ENCODE measurements at regions not wholly inside any gene's neighbourhood (a gene's known extent, or its start where the extent isn't known, plus 50 kb on each side); places are given as distances from the start of the nearest gene placed in this dataset.
"Not testable (repeated sequence)": the region's sequence is repeated elsewhere in the genome, so short reads cannot be mapped to it uniquely, and the experiment has no call there.

GRCh38 chr7:109873296-109873695 lies 1217.6 kb upstream of the LRRN3 start:
- peaks cover 3% of the 10 kb centered on the region for H3K27me3 Mint-ChIP-seq
- intact Hi-C loops (cut with DNase I, micrococcal nuclease) = no loop called here
- CTCF ChIA-PET = interaction anchor here (1.6 kb wide), 1 partner anchor 9 kb away, joined by 4 read pairs; no protein-coding TSS in a partner anchor
- no peak for ATAC-seq
- no peaks in the 10 kb centered on the region for H3K36me3 Mint-ChIP-seq (ENCODE audit: low read depth)
- H3K4me1 Mint-ChIP-seq = no peaks in the 10 kb centered on the region
- H3K4me3 Mint-ChIP-seq = no peak overlapping the region
- no peak overlapping the region for H3K27ac Mint-ChIP-seq
- POLR2A ChIA-PET = no interaction called here
- no peak for DNase-seq
- H3K9me3 Mint-ChIP-seq (ENCODE audit: low read depth) = no peaks in the 10 kb centered on the region

- no peaks in the 10 kb centered on the region for H3K9me3 Mint-ChIP-seq (ENCODE audit: low read depth)
- H3K27ac Mint-ChIP-seq = no peak overlapping the region
- H3K4me3 Mint-ChIP-seq = no peak overlapping the region
- ChIA-PET POLR2A (no interaction called here), CTCF (no interaction called here)
- ATAC-seq = no peak
- intact Hi-C loops (cut with DNase I, micrococcal nuclease) = no loop called here
- no peaks in the 10 kb centered on the region for H3K27me3 Mint-ChIP-seq
- no peaks in the 10 kb centered on the region for H3K36me3 Mint-ChIP-seq (ENCODE audit: low read depth)
- H3K4me1 Mint-ChIP-seq = no peaks in the 10 kb centered on the region
- no peak for DNase-seq
Measured at GRCh38 chr7:109879287-109879828, 1211.6 kb upstream of the LRRN3 start.

- ATAC-seq = no peak
- POLR2A ChIA-PET = no interaction called here
- Mint-ChIP-seq H3K27me3 (no peaks in the 10 kb centered on the region), H3K27ac (no peak overlapping the region), H3K9me3 (ENCODE audit: low read depth) (no peaks in the 10 kb centered on the region), H3K4me1 (no peaks in the 10 kb centered on the region), H3K36me3 (ENCODE audit: low read depth) (no peaks in the 10 kb centered on the region), H3K4me3 (no peak overlapping the region)
- CTCF ChIA-PET = no interaction called here
- DNase-seq = no peak
- intact Hi-C loops (cut with DNase I, micrococcal nuclease) = no loop called here
Measured at GRCh38 chr7:109890622-109891021, 1200.3 kb upstream of the LRRN3 start.

- no peaks in the 10 kb centered on the region for H3K9me3 Mint-ChIP-seq (ENCODE audit: low read depth)
- H3K27ac Mint-ChIP-seq = no peak overlapping the region
- no peaks in the 10 kb centered on the region for H3K4me1 Mint-ChIP-seq
- intact Hi-C loops (cut with DNase I, micrococcal nuclease) = no loop called here
- ATAC-seq (no peak), DNase-seq (no peak)
- ChIA-PET POLR2A (no interaction called here), CTCF (no interaction called here)
- no peak overlapping the region for H3K4me3 Mint-ChIP-seq
- H3K27me3 Mint-ChIP-seq = no peaks in the 10 kb centered on the region
- H3K36me3 Mint-ChIP-seq (ENCODE audit: low read depth) = no peaks in the 10 kb centered on the region
Measured at GRCh38 chr7:109893231-109893630, 1197.7 kb upstream of the LRRN3 start.

GRCh38 chr7:109895536-109895935 lies 1195.4 kb upstream of the LRRN3 start:
- Mint-ChIP-seq H3K27ac (no peak overlapping the region), H3K36me3 (ENCODE audit: low read depth) (no peaks in the 10 kb centered on the region), H3K4me3 (no peak overlapping the region), H3K27me3 (no peaks in the 10 kb centered on the region), H3K4me1 (no peaks in the 10 kb centered on the region), H3K9me3 (ENCODE audit: low read depth) (no peaks in the 10 kb centered on the region)
- DNase-seq = no peak
- no peak for ATAC-seq
- POLR2A ChIA-PET = interaction anchor here (0.6 kb wide), 1 partner anchor 1404 kb away, joined by 4 read pairs; no protein-coding TSS in a partner anchor
- CTCF ChIA-PET = interaction anchor here (0.7 kb wide), 1 partner anchor 32 kb away, joined by 3 read pairs; no protein-coding TSS in a partner anchor
- intact Hi-C loops (cut with DNase I, micrococcal nuclease) = no loop called here

GRCh38 chr7:109901926-109902325 lies 1189.0 kb upstream of the LRRN3 start:
- intact Hi-C loops (cut with DNase I, micrococcal nuclease) = no loop called here
- ChIA-PET CTCF (no interaction called here), POLR2A (no interaction called here)
- Mint-ChIP-seq H3K4me1 (no peaks in the 10 kb centered on the region), H3K27ac (no peak overlapping the region), H3K9me3 (ENCODE audit: low read depth) (no peaks in the 10 kb centered on the region), H3K4me3 (no peak overlapping the region), H3K27me3 (no peaks in the 10 kb centered on the region), H3K36me3 (ENCODE audit: low read depth) (no peaks in the 10 kb centered on the region)
- no peak for DNase-seq
- ATAC-seq = no peak

GRCh38 chr7:109905368-109906065 lies 1185.4 kb upstream of the LRRN3 start:
- H3K36me3 Mint-ChIP-seq (ENCODE audit: low read depth); ATAC-seq; DNase-seq; intact Hi-C loops (cut with DNase I, micrococcal nuclease); H3K27me3 Mint-ChIP-seq; H3K4me3 Mint-ChIP-seq; POLR2A ChIA-PET; H3K9me3 Mint-ChIP-seq (ENCODE audit: low read depth); H3K4me1 Mint-ChIP-seq; H3K27ac Mint-ChIP-seq; CTCF ChIA-PET: not testable (repeated sequence)

- no peaks in the 10 kb centered on the region for H3K27me3 Mint-ChIP-seq
- DNase-seq (no peak), ATAC-seq (no peak)
- no peak overlapping the region for H3K27ac Mint-ChIP-seq
- H3K4me1 Mint-ChIP-seq = no peaks in the 10 kb centered on the region
- POLR2A ChIA-PET = no interaction called here
- no peak overlapping the region for H3K4me3 Mint-ChIP-seq
- CTCF ChIA-PET = no interaction called here
- intact Hi-C loops (cut with DNase I, micrococcal nuclease) = no loop called here
- H3K36me3 Mint-ChIP-seq (ENCODE audit: low read depth) = no peaks in the 10 kb centered on the region
- H3K9me3 Mint-ChIP-seq (ENCODE audit: low read depth) = peaks cover 2% of the 10 kb centered on the region
Measured at GRCh38 chr7:109915670-109916069, 1175.3 kb upstream of the LRRN3 start.

GRCh38 chr7:109926738-109927137 lies 1164.2 kb upstream of the LRRN3 start:
- H3K9me3 Mint-ChIP-seq (ENCODE audit: low read depth) = peaks cover 11% of the 10 kb centered on the region
- no peaks in the 10 kb centered on the region for H3K36me3 Mint-ChIP-seq (ENCODE audit: low read depth)
- no peak for ATAC-seq
- no peaks in the 10 kb centered on the region for H3K27me3 Mint-ChIP-seq
- H3K27ac Mint-ChIP-seq = no peak overlapping the region
- CTCF ChIA-PET = no interaction called here
- intact Hi-C loops (cut with DNase I, micrococcal nuclease) = no loop called here
- no peak overlapping the region for H3K4me3 Mint-ChIP-seq
- H3K4me1 Mint-ChIP-seq = no peaks in the 10 kb centered on the region
- DNase-seq = no peak
- POLR2A ChIA-PET = no interaction called here

- CTCF ChIA-PET = no interaction called here
- intact Hi-C loops (cut with DNase I, micrococcal nuclease) = no loop called here
- H3K4me3 Mint-ChIP-seq = no peak overlapping the region
- ATAC-seq (no peak), DNase-seq (no peak)
- POLR2A ChIA-PET = no interaction called here
- H3K9me3 Mint-ChIP-seq (ENCODE audit: low read depth) = peaks cover 4% of the 10 kb centered on the region
- H3K36me3 Mint-ChIP-seq (ENCODE audit: low read depth) = no peaks in the 10 kb centered on the region
- H3K4me1 Mint-ChIP-seq = no peaks in the 10 kb centered on the region
- H3K27me3 Mint-ChIP-seq = no peaks in the 10 kb centered on the region
- H3K27ac Mint-ChIP-seq = no peak overlapping the region
Measured at GRCh38 chr7:109930049-109930448, 1160.9 kb upstream of the LRRN3 start.

- DNase-seq = no peak
- ATAC-seq = no peak
- ChIA-PET CTCF (interaction anchor here (0.6 kb wide), 1 partner anchor 805 kb away, joined by 3 read pairs; no protein-coding TSS in a partner anchor), POLR2A (no interaction called here)
- Mint-ChIP-seq H3K27ac (no peak overlapping the region), H3K27me3 (no peaks in the 10 kb centered on the region), H3K4me3 (no peak overlapping the region), H3K36me3 (ENCODE audit: low read depth) (no peaks in the 10 kb centered on the region), H3K9me3 (ENCODE audit: low read depth) (peaks cover 10% of the 10 kb centered on the region), H3K4me1 (no peaks in the 10 kb centered on the region)
- intact Hi-C loops (cut with DNase I, micrococcal nuclease) = no loop called here
Measured at GRCh38 chr7:109939207-109939606, 1151.7 kb upstream of the LRRN3 start.

GRCh38 chr7:109945820-109946518 lies 1145.0 kb upstream of the LRRN3 start:
- ChIA-PET CTCF (no interaction called here), POLR2A (no interaction called here)
- H3K36me3 Mint-ChIP-seq (ENCODE audit: low read depth) = no peaks in the 10 kb centered on the region
- ATAC-seq (no peak), DNase-seq (no peak)
- no peak overlapping the region for H3K4me3 Mint-ChIP-seq
- no peaks in the 10 kb centered on the region for H3K9me3 Mint-ChIP-seq (ENCODE audit: low read depth)
- no peak overlapping the region for H3K27ac Mint-ChIP-seq
- no peaks in the 10 kb centered on the region for H3K27me3 Mint-ChIP-seq
- H3K4me1 Mint-ChIP-seq = no peaks in the 10 kb centered on the region
- intact Hi-C loops (cut with DNase I, micrococcal nuclease) = no loop called here
